ENCODE measurements at regions not wholly inside any gene's neighbourhood (a gene's known extent, or its start where the extent isn't known, plus 50 kb on each side); places are given as distances from the start of the nearest gene placed in this dataset.
"Not testable (repeated sequence)": the region's sequence is repeated elsewhere in the genome, so short reads cannot be mapped to it uniquely, and the experiment has no call there.

DNA sequence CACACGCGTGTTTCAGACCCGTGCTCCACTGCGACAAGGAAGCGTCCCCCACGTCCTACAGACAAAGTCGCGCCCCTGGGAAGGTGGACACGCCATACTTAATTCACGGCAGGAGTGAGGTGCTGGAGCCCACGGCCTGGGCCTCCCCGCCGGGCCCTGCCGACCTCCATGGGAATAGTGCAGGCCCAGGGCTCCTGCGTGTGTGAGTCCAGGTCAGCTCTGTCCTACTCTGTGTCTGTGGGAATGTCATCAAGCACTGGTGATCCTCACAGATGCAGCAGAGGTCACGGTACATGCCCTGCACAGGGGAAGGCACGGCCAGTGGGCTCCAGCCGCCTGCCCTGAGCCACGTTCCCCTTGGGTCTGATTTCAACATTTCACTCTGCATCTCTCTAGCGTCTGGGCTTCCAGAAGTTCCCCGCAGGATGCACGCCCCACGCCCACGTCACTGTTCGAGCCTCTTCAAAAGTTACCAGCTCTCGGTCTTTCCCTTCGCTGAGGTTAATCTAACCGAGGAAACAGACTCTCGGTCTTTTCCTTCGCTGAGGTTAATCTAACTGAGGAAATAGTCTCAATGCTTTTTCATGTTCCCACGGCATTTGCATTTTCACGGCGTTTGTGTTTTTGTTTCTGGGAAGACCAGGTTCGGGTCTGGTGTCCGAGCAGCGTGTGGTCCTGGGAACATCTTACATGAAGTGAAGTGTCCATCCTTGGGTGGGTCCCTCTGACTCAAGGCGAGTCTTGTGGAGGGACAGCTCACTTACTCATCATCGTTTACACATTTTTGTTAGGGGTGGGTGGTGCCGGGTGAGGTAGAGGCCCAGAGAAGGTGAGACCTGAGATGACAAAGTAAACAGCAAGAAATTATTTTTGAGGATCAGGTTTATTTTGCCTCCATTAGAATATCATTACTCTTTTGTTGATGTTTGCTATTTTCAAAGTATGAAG is 157.3 kb upstream of the ALKAL2 start:
- DNase-seq: peak; percentile 30

DNA sequence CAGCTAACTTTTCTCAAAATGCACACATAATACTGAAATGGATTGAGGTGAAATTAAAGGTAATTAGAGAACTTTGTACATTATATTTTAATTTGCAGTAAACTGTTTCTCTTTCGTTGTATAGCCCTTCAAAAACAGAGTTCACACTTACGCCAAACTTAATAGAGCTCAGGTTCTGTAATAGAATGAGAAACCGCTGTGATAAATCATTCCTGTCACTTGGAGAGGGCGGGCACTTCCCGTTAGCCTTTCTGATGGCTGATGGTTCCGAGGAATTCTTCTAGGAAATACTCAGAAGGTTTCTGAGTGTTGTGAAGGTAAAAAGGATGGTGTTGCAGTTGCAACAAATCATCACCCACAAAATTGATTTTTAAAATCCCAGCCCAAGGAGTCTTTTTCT is 155.8 kb upstream of the ALKAL2 start:
- DNase-seq: no peak

DNA sequence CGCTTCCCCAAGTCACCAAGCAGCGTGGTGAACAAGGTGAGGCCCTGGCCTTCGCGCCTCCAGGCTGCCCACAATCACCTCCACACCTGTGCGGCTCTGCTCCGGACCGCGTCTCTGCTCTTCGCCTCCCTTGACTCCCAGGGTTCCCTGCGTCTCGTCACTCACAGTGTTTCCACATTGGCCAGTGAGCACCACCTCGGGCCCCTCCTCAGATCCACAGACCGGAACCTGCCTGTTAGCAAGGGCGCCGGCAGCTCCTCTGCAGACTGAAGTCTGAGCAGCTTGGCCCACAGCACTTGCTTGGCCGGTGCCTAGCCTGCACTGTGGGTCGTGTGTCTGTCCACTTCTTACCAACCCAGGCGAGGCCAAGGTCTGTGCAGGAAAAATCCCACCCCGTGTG is 155.3 kb upstream of the ALKAL2 start:
- DNase-seq: no peak

DNA sequence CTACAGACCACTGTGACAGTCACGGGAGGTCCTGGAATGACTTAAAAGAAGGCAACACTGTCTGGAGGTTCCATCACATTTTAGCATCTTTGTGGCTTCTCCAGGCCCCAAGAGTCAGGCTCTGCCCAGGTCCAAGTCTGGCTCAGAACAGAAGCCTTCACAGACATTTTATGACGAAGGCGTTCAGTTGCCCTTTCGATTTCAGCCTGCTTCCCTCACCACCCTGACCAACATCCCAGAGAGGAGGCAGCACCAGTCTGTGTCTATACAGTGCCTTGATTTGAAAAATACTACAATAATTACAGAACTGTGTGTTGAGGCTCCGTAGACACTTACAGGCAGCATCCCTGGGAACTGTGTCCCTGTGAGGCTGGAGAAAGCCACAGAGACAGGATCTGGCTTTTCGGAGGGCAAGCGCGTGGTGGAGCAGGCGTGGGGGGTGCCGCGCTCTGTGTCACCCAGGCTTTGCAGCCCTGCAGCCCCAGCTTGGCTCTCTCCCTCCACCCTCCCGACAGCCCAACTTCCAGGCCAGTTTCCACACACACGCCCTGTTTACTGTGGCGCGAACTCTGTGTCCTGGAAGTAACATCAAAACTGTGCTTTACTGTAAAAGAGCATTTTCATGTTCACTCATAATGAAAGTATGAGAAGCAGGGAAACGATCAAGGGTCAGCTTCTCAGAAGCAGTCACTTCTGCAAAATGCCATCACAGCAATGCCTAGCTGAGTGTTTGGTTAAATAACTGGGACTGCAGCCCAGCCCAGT is 153.5 kb upstream of the ALKAL2 start:
- DNase-seq: no peak

DNA sequence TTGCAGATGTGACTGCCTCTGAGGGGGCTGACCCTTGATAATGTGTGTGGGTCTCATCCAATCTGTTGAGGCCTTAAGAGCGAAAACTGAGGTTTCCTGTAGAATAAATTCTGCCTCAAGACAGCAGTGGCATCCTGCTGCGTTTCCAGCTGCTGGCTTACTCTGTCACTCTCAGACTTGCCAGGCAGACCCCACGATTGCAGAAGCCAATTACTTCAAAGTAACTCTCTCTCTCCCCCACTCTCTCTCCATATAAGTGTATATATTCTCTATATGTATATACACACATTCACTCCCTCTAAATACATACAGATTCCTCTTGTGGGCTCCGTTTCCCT is 152.5 kb upstream of the ALKAL2 start:
- no peak for DNase-seq

DNA sequence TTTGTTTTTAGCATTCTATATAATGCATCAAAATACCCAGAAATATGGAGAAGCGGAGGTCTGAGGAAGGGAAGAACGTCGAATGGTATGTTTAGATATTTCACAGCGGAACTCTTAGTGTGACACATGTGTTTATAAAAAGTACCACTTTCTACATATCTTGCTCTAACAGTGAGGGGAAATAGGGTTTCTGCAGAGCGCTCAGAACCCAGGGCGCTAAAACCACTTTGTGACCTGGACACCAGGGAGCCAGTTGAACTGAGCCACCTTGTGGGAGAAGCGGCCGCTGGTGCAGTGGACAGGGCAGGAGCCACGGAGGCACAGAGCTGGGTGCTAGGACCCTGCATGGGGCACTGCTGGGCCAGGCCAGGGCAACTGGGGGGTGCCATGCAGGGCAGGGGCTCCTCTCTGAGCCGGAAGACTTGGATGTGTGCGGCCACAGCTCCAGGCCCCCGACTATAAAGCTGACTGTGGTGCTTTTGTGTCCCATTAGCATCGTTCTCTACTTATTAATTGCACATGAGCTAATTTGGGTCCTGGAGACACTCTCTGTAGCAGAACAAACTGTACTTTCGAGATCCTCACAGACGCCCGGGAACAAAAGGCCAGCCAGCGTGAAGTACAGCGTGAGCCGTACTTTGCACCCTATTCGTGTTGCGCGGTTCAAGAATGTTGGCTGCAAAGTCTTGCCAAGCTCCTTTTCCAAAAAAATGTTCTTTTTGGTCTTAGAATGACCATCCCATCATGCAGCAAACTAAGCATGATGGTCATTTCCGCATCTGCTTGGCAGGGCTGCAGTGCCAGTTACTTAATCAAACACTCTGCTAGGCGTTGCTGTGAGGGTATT is 151.9 kb upstream of the ALKAL2 start:
- no peak for DNase-seq

DNA sequence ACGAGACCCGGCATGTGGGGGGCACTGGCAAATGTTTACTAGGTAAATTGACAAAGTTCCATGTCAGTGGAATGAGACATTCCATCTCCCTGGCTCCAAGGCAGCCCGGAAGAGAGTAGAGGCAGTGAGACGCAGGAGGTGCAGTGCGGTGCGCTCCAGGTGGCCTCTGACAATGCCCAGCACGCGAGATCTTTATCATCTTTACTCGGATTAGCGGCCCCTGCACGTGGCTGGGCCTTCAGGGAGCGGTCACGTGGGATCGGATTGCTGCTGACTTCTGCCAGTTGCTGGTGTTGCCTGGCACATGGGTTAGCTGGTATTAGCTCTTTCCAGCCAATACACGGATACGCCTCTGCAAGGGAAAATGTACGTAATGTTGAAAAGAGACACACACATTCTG is 151.2 kb upstream of the ALKAL2 start:
- no peak for DNase-seq

DNA sequence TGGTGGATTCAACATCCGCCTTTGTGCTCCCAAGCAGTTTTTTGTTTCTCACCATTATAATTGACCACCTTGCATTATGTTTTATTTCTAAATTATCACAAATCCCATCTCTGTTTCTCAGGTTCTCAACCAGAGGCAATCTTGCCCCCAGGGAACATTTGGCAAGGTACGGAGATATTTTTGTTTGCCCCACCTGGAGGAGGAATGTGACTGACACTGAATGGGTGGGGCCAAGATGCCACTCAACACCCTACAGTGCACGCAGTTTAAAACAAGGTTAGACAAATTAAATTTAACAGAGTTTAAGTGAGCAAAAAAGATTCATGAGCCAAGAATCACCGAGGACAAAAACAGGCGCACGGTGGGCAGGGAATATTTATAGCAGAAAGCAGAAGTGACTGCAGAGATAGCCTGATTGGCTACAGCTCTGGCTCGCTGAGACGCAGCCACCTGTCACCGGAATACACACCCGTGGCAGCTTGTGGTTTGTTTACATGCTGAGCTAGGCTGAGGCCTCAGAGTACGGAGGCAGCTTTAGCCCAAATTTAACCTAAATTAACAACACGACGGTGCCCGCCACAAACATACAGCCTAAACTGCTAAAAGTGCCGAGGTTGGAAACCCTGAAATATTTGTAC is 150.0 kb upstream of the ALKAL2 start:
- peak; percentile 45 for DNase-seq

DNA sequence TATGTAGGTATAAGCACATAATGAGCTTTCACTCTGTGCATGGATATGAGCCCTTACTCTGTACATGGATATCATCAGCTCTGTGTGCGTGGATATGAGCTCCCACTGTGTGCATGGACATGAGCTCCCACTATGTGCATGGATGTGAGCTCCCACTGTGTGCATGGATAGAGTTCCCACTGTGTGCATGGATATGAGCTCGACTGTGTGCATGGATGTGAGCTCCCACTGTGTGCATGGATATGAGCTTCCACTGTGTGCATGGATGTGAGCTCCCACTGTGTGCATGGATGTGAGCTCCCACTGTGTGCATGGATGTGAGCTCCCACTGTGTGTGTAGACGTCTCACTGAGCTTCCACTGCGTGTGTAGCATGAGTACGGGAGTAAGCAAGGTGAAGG is 149.3 kb upstream of the ALKAL2 start:
- DNase-seq: no peak

DNA sequence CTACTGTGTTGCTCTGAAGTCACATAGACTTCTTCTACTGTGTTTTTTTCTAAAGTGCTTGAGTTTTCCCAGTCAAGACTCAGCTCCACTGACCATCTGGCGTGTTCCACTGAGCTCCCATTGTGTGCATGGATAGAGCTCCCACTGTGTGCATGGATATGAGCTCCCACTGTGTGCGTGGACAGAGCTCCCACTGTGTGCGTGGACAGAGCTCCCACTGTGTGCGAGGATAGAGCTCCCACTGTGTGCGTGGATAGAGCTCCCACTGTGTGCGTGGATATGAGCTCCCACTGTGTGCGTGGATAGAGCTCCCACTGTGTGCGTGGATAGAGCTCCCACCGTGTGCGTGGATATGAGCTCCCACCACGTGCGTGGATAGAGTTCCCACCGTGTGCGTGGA is 148.3 kb upstream of the ALKAL2 start:
- no peak for DNase-seq

DNA sequence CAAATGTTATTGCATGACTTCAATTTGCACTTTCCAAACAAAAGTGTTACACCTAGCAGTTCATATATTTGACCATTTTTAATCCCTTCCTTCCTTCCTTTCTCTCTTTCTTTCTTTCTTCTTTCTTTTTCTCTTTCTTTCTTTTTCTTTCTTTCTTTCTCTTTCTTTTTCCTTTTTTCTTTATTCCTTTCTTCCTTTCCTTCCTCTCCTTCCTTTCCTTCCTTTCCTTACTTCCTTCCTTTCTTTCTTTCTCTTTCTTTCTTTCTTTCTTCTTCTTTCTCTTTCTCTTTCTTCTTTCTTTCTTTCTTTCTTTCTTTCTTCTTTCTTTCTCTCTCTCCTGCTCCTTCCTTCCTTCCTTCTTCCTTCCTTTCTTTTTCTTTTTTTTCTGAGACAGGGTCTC is 146.7 kb upstream of the ALKAL2 start:
- no peak for DNase-seq

DNA sequence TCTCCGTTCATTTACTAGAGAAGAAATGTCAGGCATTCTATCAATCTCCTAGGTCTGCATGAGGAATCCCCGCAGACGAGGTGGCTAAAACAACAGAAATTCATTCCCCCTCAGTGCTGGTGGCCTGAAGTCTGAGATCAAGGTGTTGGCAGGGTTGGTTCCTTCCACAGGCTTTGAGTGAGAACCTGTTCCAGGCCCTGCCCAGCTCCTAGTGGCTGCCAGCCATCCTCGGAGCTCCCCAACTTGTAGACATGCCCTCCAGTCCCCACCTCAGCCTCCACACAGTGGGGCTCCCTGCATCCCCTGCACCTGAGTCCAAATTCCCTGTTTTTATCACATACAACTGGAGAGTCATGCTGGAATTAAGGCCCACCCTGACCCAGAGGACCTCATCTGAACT is 145.3 kb upstream of the ALKAL2 start:
- DNase-seq: no peak

DNA sequence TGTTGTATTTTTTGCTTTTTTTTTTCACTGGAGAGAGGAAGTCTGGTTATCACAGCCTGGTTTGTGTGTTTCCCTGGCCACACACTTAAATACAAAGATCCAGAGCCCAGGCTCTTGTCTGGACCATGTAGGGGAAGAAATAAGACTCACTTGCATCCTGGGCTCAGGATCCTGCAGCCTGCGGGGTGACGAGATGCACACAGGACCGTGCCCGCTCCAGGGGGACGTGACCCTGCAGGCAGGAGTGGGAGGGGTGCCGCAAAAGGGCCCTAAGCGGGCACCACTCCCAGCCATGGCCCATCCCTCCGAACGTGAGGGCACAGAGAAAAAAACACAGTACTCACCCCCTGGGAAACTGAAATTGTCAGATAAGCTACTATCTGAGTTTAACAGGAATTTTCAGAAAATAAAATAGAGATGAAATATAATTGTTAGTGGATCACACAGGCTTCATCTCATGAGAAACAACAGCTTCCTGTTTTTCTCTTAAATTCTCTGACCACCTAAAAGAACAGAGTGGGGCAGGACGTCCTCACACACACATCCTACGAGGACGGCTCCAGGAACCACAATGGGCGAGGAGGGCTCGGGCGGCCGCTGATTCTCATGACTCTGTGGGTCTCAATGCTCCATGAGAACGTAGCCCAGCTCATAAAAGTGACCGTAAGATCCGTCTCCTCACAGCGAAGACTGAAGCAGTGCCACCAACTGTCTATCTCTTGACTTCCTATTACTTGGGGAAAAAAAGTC is 142.6 kb upstream of the ALKAL2 start:
- no peak for DNase-seq

DNA sequence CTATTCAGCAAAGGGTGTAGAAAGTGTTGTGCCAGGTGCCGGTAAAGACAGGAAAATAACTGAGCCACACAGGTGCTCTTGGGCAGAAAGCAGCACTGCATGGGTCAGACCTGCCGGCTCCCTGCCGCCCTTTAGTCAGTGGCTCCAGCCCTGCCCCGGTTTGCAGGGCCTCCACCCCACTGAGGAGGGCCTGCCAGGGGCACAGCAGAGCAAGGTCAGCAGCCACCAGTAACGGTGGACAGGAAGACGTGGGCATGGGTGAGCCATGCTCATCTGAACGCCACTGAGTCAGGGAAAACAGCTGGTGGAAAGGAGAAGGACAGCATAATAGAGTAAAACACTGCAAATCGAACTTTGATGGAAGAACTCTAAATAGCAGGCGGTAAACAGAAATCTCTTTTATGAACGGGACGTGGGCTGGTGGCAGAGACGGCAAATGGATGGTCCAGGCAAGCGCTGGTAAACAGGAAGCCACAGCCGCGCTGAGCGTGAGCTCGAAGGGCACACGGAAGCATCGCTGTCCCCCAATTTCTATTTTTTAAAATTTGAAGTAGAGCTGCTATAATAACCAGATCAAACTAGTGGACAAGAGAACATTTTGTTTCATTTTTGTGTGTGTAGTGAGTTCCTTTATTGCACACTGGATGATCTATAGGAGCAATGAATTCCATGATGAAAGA is 141.8 kb upstream of the ALKAL2 start:
- DNase-seq: no peak

DNA sequence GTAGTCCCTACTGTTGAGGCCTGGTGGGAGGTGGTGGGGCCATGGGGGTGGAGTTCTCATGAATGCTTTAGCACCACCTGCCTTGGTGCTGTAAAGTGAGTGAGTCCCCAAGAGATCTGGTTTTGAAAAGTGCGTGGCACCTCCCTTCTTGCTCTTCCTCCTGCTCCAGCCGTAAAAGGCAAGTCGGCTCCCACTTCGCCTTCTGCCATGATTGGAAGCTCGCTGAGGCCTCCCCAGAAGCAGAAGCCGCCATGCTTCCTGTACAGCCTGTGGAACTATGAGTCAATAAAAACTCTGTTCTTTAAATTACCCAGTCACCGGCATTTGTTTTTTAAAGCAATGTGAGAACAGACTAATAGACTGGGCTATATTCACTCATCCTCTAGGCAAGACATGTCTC is 141.3 kb upstream of the ALKAL2 start:
- no peak for DNase-seq

DNA sequence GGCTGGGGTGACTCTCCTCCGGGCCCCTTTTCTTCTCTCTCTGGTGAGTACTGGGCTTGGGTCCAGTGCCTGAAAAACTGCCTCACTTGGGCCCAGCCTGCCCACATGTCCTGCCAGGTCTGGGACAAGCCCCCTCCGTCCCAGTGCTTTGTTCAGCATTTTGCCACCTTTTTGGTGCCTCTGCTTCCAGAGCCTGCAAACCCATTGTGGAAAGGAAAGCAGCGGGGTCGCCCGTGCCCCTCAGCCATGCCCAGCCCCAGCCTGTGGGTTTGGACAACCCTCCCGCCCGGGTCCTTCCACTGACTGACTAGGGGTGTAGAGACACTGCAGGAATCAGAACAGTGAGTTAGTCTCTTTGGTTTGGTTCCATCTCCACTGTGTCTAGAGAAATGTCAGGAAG is 140.7 kb upstream of the ALKAL2 start:
- no peak for DNase-seq

DNA sequence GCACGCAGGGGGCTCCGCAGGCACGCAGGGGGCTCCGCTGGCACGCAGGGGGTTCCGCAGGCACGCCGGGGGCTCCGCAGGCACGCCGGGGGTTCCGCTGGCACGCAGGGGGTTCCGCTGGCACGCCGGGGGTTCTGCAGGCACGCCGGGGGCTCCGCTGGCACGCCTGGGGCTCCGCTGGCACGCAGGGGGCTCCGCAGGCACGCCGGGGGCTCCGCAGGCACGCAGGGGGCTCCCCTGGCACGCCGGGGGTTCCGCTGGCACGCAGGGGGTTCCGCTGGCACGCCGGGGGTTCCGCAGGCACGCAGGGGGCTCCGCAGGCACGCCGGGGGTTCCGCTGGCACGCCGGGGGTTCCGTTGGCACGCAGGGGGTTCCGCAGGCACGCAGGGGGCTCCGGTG is 138.8 kb upstream of the ALKAL2 start:
- DNase-seq: not testable (repeated sequence)

DNA sequence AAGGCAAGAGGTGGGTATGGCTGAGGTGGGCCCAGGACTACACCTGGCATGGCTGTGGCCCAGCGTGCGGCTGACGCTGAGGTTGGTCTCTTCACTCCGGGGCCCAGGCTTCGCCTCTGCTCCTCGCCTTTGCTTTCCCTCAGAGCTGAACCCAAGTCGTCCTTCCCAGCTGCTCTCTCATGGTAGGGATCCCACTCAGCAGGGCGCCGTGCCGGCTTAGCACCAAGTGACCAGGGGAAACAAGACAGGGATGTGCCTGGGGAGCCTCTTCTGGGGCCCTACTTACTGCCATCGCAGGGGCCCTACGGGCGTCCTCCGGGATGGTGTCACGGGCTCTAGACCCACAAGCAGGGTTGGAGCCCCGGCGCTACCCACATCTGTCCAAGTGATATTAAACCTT is 138.1 kb upstream of the ALKAL2 start:
- DNase-seq: no peak

DNA sequence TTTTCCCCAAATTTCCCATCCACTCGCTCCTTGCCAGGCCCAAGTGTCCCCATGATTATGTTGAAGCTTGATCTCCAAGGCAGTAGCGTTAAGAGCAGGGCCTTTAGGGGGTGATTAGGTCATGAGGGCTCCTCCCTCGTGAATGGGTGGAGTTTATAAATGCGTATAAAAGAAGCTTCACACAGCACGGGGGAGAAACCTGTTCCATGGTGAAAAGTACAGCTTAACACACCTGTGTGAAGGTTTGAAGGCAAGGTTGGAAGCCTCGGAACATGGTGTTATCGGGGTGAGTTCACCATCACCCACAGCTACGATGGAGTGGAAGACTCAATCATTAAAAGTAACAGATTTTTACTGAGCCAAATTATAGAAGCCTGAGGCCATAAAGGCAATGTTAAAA is 137.4 kb upstream of the ALKAL2 start:
- DNase-seq: no peak

DNA sequence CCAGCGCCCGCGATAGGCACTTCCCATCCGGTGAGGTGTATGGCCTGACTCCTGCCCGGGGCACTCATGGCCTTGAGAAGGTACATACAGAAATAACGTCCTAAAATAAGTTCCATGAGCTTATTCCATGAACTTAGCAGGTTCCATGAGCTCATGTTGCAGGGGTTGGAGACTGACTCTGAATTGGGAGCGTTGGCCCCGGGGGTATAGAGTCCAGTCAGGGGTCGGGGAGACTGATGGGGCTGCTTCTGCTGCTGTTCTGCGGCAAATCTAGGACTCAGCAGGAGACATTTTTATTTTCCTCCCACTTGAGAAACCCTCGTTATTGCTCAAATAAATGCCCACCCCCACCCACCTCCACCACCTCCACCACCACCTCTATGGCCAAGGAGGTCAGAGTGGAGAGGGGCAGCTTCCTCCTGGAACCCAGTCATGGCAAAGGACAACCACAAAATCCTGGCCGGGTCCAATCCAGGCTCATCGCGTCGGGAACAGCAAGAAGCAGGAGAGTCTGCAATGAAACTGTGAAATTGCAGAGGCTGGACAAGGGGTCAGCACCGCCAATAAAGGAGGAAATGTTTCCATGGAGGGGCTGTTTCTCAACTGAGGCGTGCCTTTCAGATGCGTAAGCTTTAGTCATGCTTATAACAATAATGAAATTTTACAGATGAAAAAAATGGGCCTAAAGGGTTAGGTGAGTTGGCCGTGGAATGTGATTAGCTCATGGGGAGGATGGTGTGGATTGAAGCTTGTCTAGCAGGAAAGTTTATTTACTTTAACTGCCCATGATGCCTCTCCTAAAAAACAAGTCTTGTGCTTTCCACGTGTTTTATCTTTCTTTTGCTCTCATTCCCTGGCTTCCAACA is 136.6 kb upstream of the ALKAL2 start:
- DNase-seq: no peak

DNA sequence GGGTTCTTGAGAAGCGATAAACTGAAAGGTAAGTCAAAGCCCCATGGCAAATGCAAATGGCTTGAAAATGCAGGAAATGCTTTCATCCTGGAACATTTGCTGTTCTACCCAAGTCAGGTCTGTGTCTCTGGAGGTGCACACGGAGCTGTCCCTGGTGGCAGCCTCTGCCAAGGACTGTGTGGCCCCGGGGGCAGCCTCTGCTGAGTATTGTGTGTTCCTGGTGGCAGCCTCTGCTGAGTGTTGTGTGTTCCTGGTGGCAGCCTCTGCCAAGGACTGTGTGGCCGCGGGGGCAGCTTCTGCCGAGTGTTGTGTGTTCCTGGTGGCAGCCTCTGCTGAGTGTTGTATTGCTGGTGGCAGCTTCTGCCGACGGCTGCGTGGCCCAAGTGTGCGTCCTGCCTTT is 135.6 kb upstream of the ALKAL2 start:
- no peak for DNase-seq

Measured in activated CD8-positive, alpha-beta memory T cell treated with anti-CD3 and anti-CD28 coated beads, Interleukin-2, amount 50 U/mL, for 4 hours (primary cell).